ENCODE measurements at regions not wholly inside any gene's neighbourhood (a gene's known extent, or its start where the extent isn't known, plus 50 kb on each side); places are given as distances from the start of the nearest gene placed in this dataset.
A peak's percentile ranks its signal among the peaks of the same experiment; 100 is the strongest.
"Not testable (repeated sequence)": the region's sequence is repeated elsewhere in the genome, so short reads cannot be mapped to it uniquely, and the experiment has no call there.

- H3K4ac ChIP-seq (ENCODE audit: low read depth, low read length); H2BK120ac ChIP-seq (ENCODE audit: low read depth, low read length); H2BK20ac ChIP-seq (ENCODE audit: low read depth, low read length); H2AK5ac ChIP-seq (ENCODE audit: low read depth, low read length); BruUV-seq (replicated peaks); H4K5ac ChIP-seq (ENCODE audit: low read depth, low read length); H3K27me3 ChIP-seq (ENCODE audit: control insufficient read depth, insufficient read depth, low read length); H2BK15ac ChIP-seq (ENCODE audit: low read depth, low read length); H3K4me3 ChIP-seq (ENCODE audit: insufficient read depth, low read depth, low read length); dilution Hi-C loops (cut with HindIII; ENCODE audit: low sequenced_read_pairs, unreplicated experiment); H3K18ac ChIP-seq (ENCODE audit: low read depth, low read length); H3K56ac ChIP-seq (ENCODE audit: extremely low read depth, insufficient read depth, low read length); H3K9me1 ChIP-seq (ENCODE audit: insufficient read depth, low read length); H2AFZ ChIP-seq (replicated peaks; ENCODE audit: low read length, poor library complexity); H3K4me2 ChIP-seq (ENCODE audit: low read depth, low read length); H4K91ac ChIP-seq (ENCODE audit: insufficient read depth, low read depth, low read length); ATAC-seq (ENCODE audit: low read depth); DNase-seq; intact Hi-C loops (cut with micrococcal nuclease); H3K79me1 ChIP-seq (ENCODE audit: low read depth in 1 of 2, low read length in 2 of 2); POLR2A ChIA-PET (ENCODE audit: unreplicated experiment); H3K9ac ChIP-seq (ENCODE audit: low read depth, low read length); H3K23ac ChIP-seq (ENCODE audit: low read depth, low read length); H2AK9ac ChIP-seq (replicated peaks; ENCODE audit: low read depth, low read length, poor library complexity); H4K8ac ChIP-seq (ENCODE audit: low read depth in 2 of 2, low read length in 2 of 2); H2BK5ac ChIP-seq (ENCODE audit: low read depth, low read length, poor library complexity, severe bottlenecking); CTCF ChIA-PET; H3K9me3 ChIP-seq (ENCODE audit: control insufficient read depth, insufficient read depth, low read length); H3K4me1 ChIP-seq (ENCODE audit: control insufficient read depth, insufficient read depth, low read length); H4K20me1 ChIP-seq (ENCODE audit: insufficient read depth, low read length); H3K36me3 ChIP-seq (ENCODE audit: control insufficient read depth, insufficient read depth, low read length); H3K27ac ChIP-seq (ENCODE audit: insufficient read depth, low read length); H3K14ac ChIP-seq (replicated peaks; ENCODE audit: low read depth, low read length); in situ Hi-C loops (cut with MboI; ENCODE audit: low sequenced_read_pairs): not testable (repeated sequence)
- TF ChIP-seq NFE2L2 (IDR thresholded peaks at IDR 0.05; ENCODE audit: low read depth, low read length), result peak; percentile 9; the same call in 1 of the 2 replicates
- no CpG with 5 or more reads among the region's 5 CpGs for WGBS, 2 experiments (ENCODE audit: extremely low coverage in 2 of 2, insufficient read length in 1 of 2)
Observed at GRCh38 chr9:94387338-94388010, 59.0 kb upstream of the NUTM2F start.

- H3K36me3 ChIP-seq (ENCODE audit: control insufficient read depth, insufficient read depth, low read length); H3K9me1 ChIP-seq (ENCODE audit: insufficient read depth, low read length); H2BK5ac ChIP-seq (ENCODE audit: low read depth, low read length, poor library complexity, severe bottlenecking); in situ Hi-C loops (cut with MboI; ENCODE audit: low sequenced_read_pairs); H2AK9ac ChIP-seq (replicated peaks; ENCODE audit: low read depth, low read length, poor library complexity); H3K79me1 ChIP-seq (ENCODE audit: low read depth in 1 of 2, low read length in 2 of 2); H3K9me3 ChIP-seq (ENCODE audit: control insufficient read depth, insufficient read depth, low read length); H3K18ac ChIP-seq (ENCODE audit: low read depth, low read length); H4K8ac ChIP-seq (ENCODE audit: low read depth in 2 of 2, low read length in 2 of 2); H2AFZ ChIP-seq (replicated peaks; ENCODE audit: low read length, poor library complexity); H4K5ac ChIP-seq (ENCODE audit: low read depth, low read length); H4K20me1 ChIP-seq (ENCODE audit: insufficient read depth, low read length); H2AK5ac ChIP-seq (ENCODE audit: low read depth, low read length); H2BK120ac ChIP-seq (ENCODE audit: low read depth, low read length); H2BK15ac ChIP-seq (ENCODE audit: low read depth, low read length); H3K9ac ChIP-seq (ENCODE audit: low read depth, low read length); CTCF ChIA-PET; DNase-seq; H3K14ac ChIP-seq (replicated peaks; ENCODE audit: low read depth, low read length); H3K4me1 ChIP-seq (ENCODE audit: control insufficient read depth, insufficient read depth, low read length); H4K91ac ChIP-seq (ENCODE audit: insufficient read depth, low read depth, low read length); intact Hi-C loops (cut with micrococcal nuclease); H3K4me2 ChIP-seq (ENCODE audit: low read depth, low read length); H2BK20ac ChIP-seq (ENCODE audit: low read depth, low read length); H3K56ac ChIP-seq (ENCODE audit: extremely low read depth, insufficient read depth, low read length); H3K27ac ChIP-seq (ENCODE audit: insufficient read depth, low read length); H3K4ac ChIP-seq (ENCODE audit: low read depth, low read length); H3K4me3 ChIP-seq (ENCODE audit: insufficient read depth, low read depth, low read length); ATAC-seq (ENCODE audit: low read depth); BruUV-seq (replicated peaks); H3K27me3 ChIP-seq (ENCODE audit: control insufficient read depth, insufficient read depth, low read length); H3K23ac ChIP-seq (ENCODE audit: low read depth, low read length); POLR2A ChIA-PET (ENCODE audit: unreplicated experiment); dilution Hi-C loops (cut with HindIII; ENCODE audit: low sequenced_read_pairs, unreplicated experiment): not testable (repeated sequence)
- WGBS, 2 experiments (ENCODE audit: extremely low coverage in 2 of 2, insufficient read length in 1 of 2), result no CpG with 5 or more reads among the region's 2 CpGs
Observed at GRCh38 chr9:94388011-94388406, 59.6 kb upstream of the NUTM2F start.

Measured in IMR-90 (cell line).